Endothelial cell of umbilical vein (primary cell): ENCODE measurements at regions not wholly inside any gene's neighbourhood (a gene's known extent, or its start where the extent isn't known, plus 50 kb on each side); places are given as distances from the start of the nearest gene placed in this dataset.

Experiments
- BruUV-seq: library from RNA; stranded (reverse); fragments of 400-500 nt; replicated peaks from 2 replicates; lab custom pipeline; 2021; lab: Mats Ljungman, UMichigan
- CTCF ChIA-PET: fragments of 300-600, 350-600 bp; sonication (Branson Sonifier 250); formaldehyde crosslinking; loops from one replicate; lab custom pipeline; 2021; ENCODE audit warnings: antibody characterized with exemption, inconsistent platforms; lab: Charles Lee
- POLR2A ChIA-PET: fragments of 300-600, 350-600 bp; sonication (Branson Sonifier 250); formaldehyde crosslinking; loops from one replicate; lab custom pipeline; 2021; ENCODE audit warnings: antibody characterized with exemption, inconsistent platforms; lab: Charles Lee
- DNase-seq: peaks from one replicate; pipeline ENCODE4 v3.0.0-alpha.2; 2011; ENCODE audit warnings: low read depth, low spot score
- FAIRE-seq: peaks from 2 replicates; lab custom pipeline; 2011; peaks lifted over from hg19 to GRCh38; lab: Jason Lieb, UNC
- H2AFZ ChIP-seq: 2 replicates; pipeline ENCODE4 v1.6.0; 2012; ENCODE audit warnings: low read depth, low read length, control low read depth, inconsistent platforms
- H3K27ac ChIP-seq: 2 replicates; pipeline ENCODE4 v1.5.1; 2011; ENCODE audit warnings: low read depth, mild to moderate bottlenecking, control low read depth, low read length, moderate library complexity; ENCODE audit not compliant: insufficient read depth
- H3K27me3 ChIP-seq, 2 experiments: 2 replicates each; pipeline versions ENCODE4 v1.6.0 to v1.6.1; 2011; ENCODE audit warnings: low read length in 2 of 2, mixed read lengths in 1 of 2; ENCODE audit not compliant: control insufficient read depth in 2 of 2, insufficient read depth in 2 of 2
- H3K36me3 ChIP-seq, 2 experiments: 2 replicates in 1 of 2; 3 replicates in 1 of 2; pipeline ENCODE4 v1.5.1; 2011; ENCODE audit warnings: low read length in 2 of 2, mild to moderate bottlenecking in 1 of 2, moderate library complexity in 1 of 2; ENCODE audit not compliant: control insufficient read depth in 2 of 2, insufficient read depth in 2 of 2; ENCODE audit errors: extremely low read depth in 1 of 2
- H3K4me1 ChIP-seq: 3 replicates; pipeline ENCODE4 v1.5.1; 2011; ENCODE audit warnings: mild to moderate bottlenecking, low read length; ENCODE audit not compliant: control insufficient read depth, insufficient read depth; ENCODE audit errors: extremely low read depth
- H3K4me2 ChIP-seq: 2 replicates; pipeline ENCODE4 v1.6.1; 2011; ENCODE audit warnings: low read length, control low read depth, mixed read lengths; ENCODE audit not compliant: insufficient read depth
- H3K4me3 ChIP-seq, 3 experiments: fragments of 200-600 bp in 1 of 3; sonication (generic), shearing (Covaris generic) in 1 of 3; replicated peaks in 1 of 3; 2 replicates each; pipeline ENCODE4 v1.5.1; 2011 to 2016; ENCODE audit warnings: control low read depth in 3 of 3, low read length in 3 of 3, mild to moderate bottlenecking in 2 of 3, inconsistent platforms in 1 of 3, low read depth in 1 of 3, moderate library complexity in 1 of 3; ENCODE audit not compliant: insufficient read depth in 1 of 3
- H3K79me2 ChIP-seq: 2 replicates; pipeline ENCODE4 v1.6.0; 2012; ENCODE audit warnings: low read length, inconsistent platforms; ENCODE audit not compliant: control insufficient read depth, insufficient read depth
- H3K9ac ChIP-seq: replicated peaks from 2 replicates; pipeline ENCODE3; 2011; ENCODE audit warnings: low read length, control low read depth; ENCODE audit not compliant: insufficient read depth; ENCODE audit errors: extremely low read depth
- H3K9me1 ChIP-seq: replicated peaks from 3 replicates; pipeline ENCODE4 v1.6.0; 2011; ENCODE audit warnings: mild to moderate bottlenecking, low read length; ENCODE audit not compliant: control insufficient read depth, insufficient read depth; ENCODE audit errors: extremely low read depth
- H3K9me3 ChIP-seq: replicated peaks from 2 replicates; pipeline ENCODE4 v1.5.1; 2012; ENCODE audit warnings: low read length, inconsistent platforms; ENCODE audit not compliant: control insufficient read depth, insufficient read depth
- H4K20me1 ChIP-seq: replicated peaks from 2 replicates; pipeline ENCODE3; 2011; ENCODE audit warnings: mild to moderate bottlenecking, low read length; ENCODE audit not compliant: control insufficient read depth, insufficient read depth; ENCODE audit errors: extremely low read depth
- CTCF ChIP-seq, 2 donors: IDR thresholded peaks; 1 replicate in 1 of 2; 2 replicates in 1 of 2; pipeline ENCODE4 v1.5.1; 2011; ENCODE audit warnings: low read length in 2 of 2, mild to moderate bottlenecking in 2 of 2, moderate library complexity in 2 of 2, control low read depth in 1 of 2, inconsistent platforms in 1 of 2, low read depth in 1 of 2; ENCODE audit not compliant: insufficient read depth in 1 of 2; ENCODE audit errors: extremely low read depth in 1 of 2
- EZH2 ChIP-seq: IDR thresholded peaks from 2 replicates; pipeline ENCODE4 v1.6.1; 2012; ENCODE audit warnings: borderline replicate concordance, low read depth, mild to moderate bottlenecking, moderate library complexity, low read length, inconsistent platforms; ENCODE audit not compliant: severe bottlenecking
- FOS ChIP-seq: IDR thresholded peaks from 2 replicates; pipeline ENCODE4 v1.6.1; 2011; ENCODE audit warnings: mild to moderate bottlenecking, low read length, moderate library complexity, borderline replicate concordance; ENCODE audit not compliant: insufficient read depth
- GATA2 ChIP-seq: IDR thresholded peaks from 2 replicates; pipeline ENCODE4 v1.7.0; 2011; ENCODE audit warnings: low read depth, mild to moderate bottlenecking, moderate library complexity, mixed read lengths, low read length; ENCODE audit not compliant: insufficient read length, insufficient read depth
- JUN ChIP-seq: IDR thresholded peaks from 2 replicates; pipeline ENCODE4 v1.6.1; 2011; ENCODE audit warnings: borderline replicate concordance, low read depth; ENCODE audit not compliant: insufficient read length, insufficient read depth
- MYC ChIP-seq: IDR thresholded peaks from one replicate; pipeline ENCODE4 v1.6.1; 2011; ENCODE audit warnings: mild to moderate bottlenecking, low read depth, low read length
- POLR2A ChIP-seq: IDR thresholded peaks from 2 replicates; pipeline ENCODE4 v1.6.1; 2012; ENCODE audit warnings: low read depth, mild to moderate bottlenecking, control low read depth, low read length
- POLR2AphosphoS5 ChIP-seq: IDR thresholded peaks from 2 replicates; pipeline ENCODE4 v1.6.1; 2012; ENCODE audit warnings: low read depth, mild to moderate bottlenecking, control low read depth, low read length, moderate library complexity; ENCODE audit not compliant: insufficient read depth
- dilution Hi-C: fragments of 300-500 bp; cut with MboI; formaldehyde crosslinking; loops from one replicate; pipeline ENCODE4 v1.15.0; 2019; ENCODE audit warnings: low sequenced_read_pairs; ENCODE audit not compliant: extremely low pct_ligation_motif_present
- intact Hi-C: fragments of 100-400 bp; cut with micrococcal nuclease; formaldehyde crosslinking; loops from one replicate; pipeline ENCODE4 v1.10.0; 2022
- TF ChIP-seq, protein P1 (sequence below): IDR thresholded peaks from 2 replicates; pipeline ENCODE4 v1.6.1; 2011; ENCODE audit not compliant: insufficient read depth, insufficient read length

DNA sequence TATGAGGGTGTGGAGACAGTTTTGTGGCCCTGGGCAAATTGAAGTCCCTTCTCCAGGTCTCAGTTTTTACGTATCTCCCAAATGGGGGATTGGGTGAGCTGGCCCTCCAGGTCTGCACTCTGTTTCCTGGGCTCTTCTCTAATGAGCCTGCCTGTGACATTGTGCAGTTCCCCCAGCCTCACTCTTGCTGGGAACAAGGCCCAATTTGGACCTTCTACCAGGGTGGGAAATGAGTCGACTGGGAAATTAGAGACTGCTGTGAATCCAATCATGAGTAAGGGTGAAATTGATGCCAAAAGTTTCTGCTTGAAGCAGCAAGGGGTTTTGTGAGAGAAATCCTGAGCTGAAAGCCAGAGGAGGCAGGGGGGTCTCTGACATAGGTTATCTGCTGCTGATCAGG lies 71.5 kb upstream of the KSR1 start:
- Histone ChIP-seq H3K79me2 (no peaks in the 10 kb centered on the region), H3K9me1 (no peaks in the 10 kb centered on the region), H2AFZ (peak overlapping the region; percentile 5), H3K27ac (peak overlapping the region; percentile 93), H3K4me2 (peak overlapping the region; percentile 40), H3K9ac (peak overlapping the region; percentile 73), H4K20me1 (no peaks in the 10 kb centered on the region), H3K36me3 (no peaks in the 10 kb centered on the region), H3K9me3 (no peaks in the 10 kb centered on the region), H3K4me1 (peaks cover 37% of the 10 kb centered on the region), H3K4me3 (no peak overlapping the region), H3K27me3 (no peaks in the 10 kb centered on the region)
- ChIA-PET CTCF (interaction anchor here (0.7 to 5.8 kb wide), 16 partner anchors 24 to 215 kb away, joined by 3 to 43 read pairs (median 4); no protein-coding TSS in a partner anchor), POLR2A (interaction anchor here (0.9 to 1.2 kb wide), 5 partner anchors 32 to 215 kb away, joined by 3 read pairs; partner anchors contain the start of gene WSB1)
- dilution Hi-C loops (no loop called here), intact Hi-C loops (loop anchor here (1.0 kb wide), 4 partner anchors 31 to 176 kb away; no protein-coding TSS in a partner anchor)
- no peak for DNase-seq
- TF ChIP-seq POLR2AphosphoS5: no peak
- no peak for TF ChIP-seq GATA2
- TF ChIP-seq POLR2A: no peak
- no peak for TF ChIP-seq MYC
- no peak for TF ChIP-seq FOS
- TF ChIP-seq CTCF (IDR thresholded peaks at IDR 0.05; ENCODE audit: extremely low read depth in 1 of 2, insufficient read depth in 1 of 2, low read depth in 1 of 2, low read length in 2 of 2): no peak
- TF ChIP-seq, protein P1, sequence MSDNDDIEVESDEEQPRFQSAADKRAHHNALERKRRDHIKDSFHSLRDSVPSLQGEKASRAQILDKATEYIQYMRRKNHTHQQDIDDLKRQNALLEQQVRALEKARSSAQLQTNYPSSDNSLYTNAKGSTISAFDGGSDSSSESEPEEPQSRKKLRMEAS: no peak
- no peak for TF ChIP-seq JUN
- TF ChIP-seq EZH2: no peak
- BruUV-seq: TSS peak; percentile 83
- FAIRE-seq: peak; percentile 67
